Activated B cell treated with CpG ODN at 0.5 μM for 24 hours (primary cell): ENCODE measurements at regions not wholly inside any gene's neighbourhood (a gene's known extent, or its start where the extent isn't known, plus 50 kb on each side); places are given as distances from the start of the nearest gene placed in this dataset.

ENCODE experiments used
- ATAC-seq: fragments of 200-7000 bp; cut with Tn5 transposase; one replicate; pipeline ENCODE4 v1.10.0; 2021; ENCODE audit warnings: low read depth, mild to moderate bottlenecking, moderate library complexity
- CTCF ChIA-PET: fragments of 350-600 bp; sonication (Branson Sonifier 250); formaldehyde crosslinking; loops from one replicate; lab custom pipeline; 2021; ENCODE audit warnings: antibody characterized with exemption; lab: Charles Lee
- POLR2A ChIA-PET: fragments of 350-600 bp; sonication (Branson Sonifier 250); formaldehyde crosslinking; loops from one replicate; lab custom pipeline; 2021; ENCODE audit warnings: antibody characterized with exemption; lab: Charles Lee
- DNase-seq: peaks from one replicate; pipeline ENCODE4 v3.0.0; 2022
- H3K27ac Mint-ChIP-seq: one replicate; pipeline ENCODE4 v1.8.0; 2020; ENCODE audit warnings: mixed read lengths
- H3K27me3 Mint-ChIP-seq: one replicate; pipeline ENCODE4 v1.8.0; 2021; ENCODE audit warnings: mixed read lengths
- H3K36me3 Mint-ChIP-seq: one replicate; pipeline ENCODE4 v1.8.0; 2021; ENCODE audit warnings: low read depth, mixed read lengths
- H3K4me1 Mint-ChIP-seq: one replicate; pipeline ENCODE4 v1.8.0; 2021; ENCODE audit warnings: mixed read lengths
- H3K4me3 Mint-ChIP-seq: one replicate; pipeline ENCODE4 v1.8.0; 2020; ENCODE audit warnings: mild to moderate bottlenecking, mixed read lengths
- H3K9me3 Mint-ChIP-seq: one replicate; pipeline ENCODE4 v1.8.0; 2020; ENCODE audit warnings: mixed read lengths
- intact Hi-C: fragments of 100-400 bp; cut with micrococcal nuclease; formaldehyde crosslinking; loops from one replicate; pipeline ENCODE4 v1.15.1; 2024
- TF ChIP-seq, protein P1 (sequence below): fragments of 200-600 bp; IDR thresholded peaks from one replicate; pipeline ENCODE4 v1.8.0; 2022; ENCODE audit warnings: antibody characterized with exemption, mild to moderate bottlenecking

DNA sequence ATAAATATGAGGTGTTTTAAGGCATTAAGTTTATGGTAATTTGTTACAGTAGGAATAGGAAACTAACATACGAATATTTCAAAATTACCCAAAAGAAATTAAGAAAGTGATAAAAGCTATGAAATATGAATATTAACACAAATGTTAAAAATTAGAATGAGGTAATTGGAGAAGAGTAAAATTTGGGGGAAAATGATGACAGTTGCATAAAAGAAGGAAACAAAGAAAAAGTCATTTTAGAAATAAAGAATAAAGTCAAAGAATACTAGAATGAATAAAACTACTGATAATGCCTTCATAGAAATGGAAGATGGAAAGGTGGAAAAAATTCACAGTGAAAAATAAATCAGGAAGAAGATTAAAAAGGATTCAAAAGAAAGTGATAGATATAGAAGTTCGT is 522.9 kb upstream of the NR3C2 start:
- TF ChIP-seq, protein P1, sequence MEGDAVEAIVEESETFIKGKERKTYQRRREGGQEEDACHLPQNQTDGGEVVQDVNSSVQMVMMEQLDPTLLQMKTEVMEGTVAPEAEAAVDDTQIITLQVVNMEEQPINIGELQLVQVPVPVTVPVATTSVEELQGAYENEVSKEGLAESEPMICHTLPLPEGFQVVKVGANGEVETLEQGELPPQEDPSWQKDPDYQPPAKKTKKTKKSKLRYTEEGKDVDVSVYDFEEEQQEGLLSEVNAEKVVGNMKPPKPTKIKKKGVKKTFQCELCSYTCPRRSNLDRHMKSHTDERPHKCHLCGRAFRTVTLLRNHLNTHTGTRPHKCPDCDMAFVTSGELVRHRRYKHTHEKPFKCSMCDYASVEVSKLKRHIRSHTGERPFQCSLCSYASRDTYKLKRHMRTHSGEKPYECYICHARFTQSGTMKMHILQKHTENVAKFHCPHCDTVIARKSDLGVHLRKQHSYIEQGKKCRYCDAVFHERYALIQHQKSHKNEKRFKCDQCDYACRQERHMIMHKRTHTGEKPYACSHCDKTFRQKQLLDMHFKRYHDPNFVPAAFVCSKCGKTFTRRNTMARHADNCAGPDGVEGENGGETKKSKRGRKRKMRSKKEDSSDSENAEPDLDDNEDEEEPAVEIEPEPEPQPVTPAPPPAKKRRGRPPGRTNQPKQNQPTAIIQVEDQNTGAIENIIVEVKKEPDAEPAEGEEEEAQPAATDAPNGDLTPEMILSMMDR, result no peak
- ATAC-seq (no peak), DNase-seq (no peak)
- ChIA-PET CTCF (no interaction called here), POLR2A (no interaction called here)
- Mint-ChIP-seq H3K36me3 (no peaks in the 10 kb centered on the region), H3K9me3 (peaks cover 3% of the 10 kb centered on the region), H3K27ac (no peak overlapping the region), H3K4me3 (no peak overlapping the region), H3K27me3 (no peaks in the 10 kb centered on the region), H3K4me1 (peaks cover 8% of the 10 kb centered on the region)
- intact Hi-C loops, result no loop called here

DNA sequence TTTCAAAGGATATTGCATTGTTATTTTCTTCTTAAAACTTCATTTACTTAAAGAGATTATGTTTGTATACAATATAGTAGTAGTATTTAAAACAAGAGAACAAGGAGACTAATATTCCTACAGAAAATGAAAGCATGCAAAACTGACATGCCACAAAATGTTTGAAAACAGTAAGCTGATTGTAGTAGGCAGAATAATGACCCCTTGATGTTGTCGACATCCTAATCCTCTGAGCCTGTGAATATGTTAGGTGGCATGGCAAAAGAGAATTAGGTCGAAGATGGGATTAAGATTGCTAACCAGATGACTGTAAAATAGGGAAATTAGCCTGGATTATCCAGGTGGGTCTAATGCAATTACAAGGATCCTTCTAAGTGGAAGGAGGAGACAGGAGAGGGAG is 522.2 kb upstream of the NR3C2 start:
- intact Hi-C loops, result no loop called here
- DNase-seq (no peak), ATAC-seq (no peak)
- Mint-ChIP-seq H3K4me1 (peaks cover 8% of the 10 kb centered on the region), H3K27ac (no peak overlapping the region), H3K9me3 (peaks cover 3% of the 10 kb centered on the region), H3K4me3 (no peak overlapping the region), H3K27me3 (no peaks in the 10 kb centered on the region), H3K36me3 (no peaks in the 10 kb centered on the region)
- ChIA-PET POLR2A (no interaction called here), CTCF (no interaction called here)
- TF ChIP-seq, protein P1, result no peak

DNA sequence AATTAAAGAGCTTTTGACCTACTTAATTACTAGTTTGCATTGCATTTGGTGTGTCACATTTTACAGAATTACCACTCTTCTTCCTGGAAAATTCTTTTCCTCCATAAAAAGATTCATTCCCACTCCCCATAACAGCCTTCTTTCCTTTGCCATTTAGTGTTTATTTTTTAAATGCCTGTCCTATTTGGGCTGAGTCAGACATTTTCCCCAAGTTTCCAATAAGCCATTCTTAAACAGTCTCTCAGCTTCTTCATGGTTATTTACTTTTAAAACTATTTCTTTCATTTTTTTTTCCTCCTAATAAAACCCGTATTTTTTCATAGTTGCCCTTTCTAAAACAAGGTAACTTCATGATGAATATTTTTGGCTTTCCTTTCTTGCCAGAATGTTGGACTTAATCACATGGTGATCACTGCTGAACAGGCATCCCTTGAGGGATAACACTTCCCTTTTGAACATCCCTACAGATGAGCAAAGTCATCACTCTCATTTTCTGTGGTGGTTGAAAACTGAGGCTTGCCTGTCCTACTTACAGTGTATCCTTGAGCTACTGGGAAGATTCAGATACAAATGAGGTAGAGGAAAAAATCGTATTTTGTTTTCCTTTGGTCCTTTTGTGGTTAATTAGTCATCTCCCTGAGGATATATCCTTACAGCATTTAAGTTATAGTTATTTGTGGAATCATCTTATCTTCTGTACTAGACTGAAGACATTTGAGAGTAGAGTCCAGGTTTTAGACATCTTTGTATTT is 520.5 kb upstream of the NR3C2 start:
- intact Hi-C loops, result no loop called here
- no peak for ATAC-seq
- Mint-ChIP-seq H3K4me3 (no peak overlapping the region), H3K4me1 (peaks cover 2% of the 10 kb centered on the region), H3K9me3 (peaks cover 3% of the 10 kb centered on the region), H3K27ac (no peak overlapping the region), H3K36me3 (no peaks in the 10 kb centered on the region), H3K27me3 (no peaks in the 10 kb centered on the region)
- no peak for DNase-seq
- ChIA-PET POLR2A (no interaction called here), CTCF (no interaction called here)
- TF ChIP-seq, protein P1, result no peak

DNA sequence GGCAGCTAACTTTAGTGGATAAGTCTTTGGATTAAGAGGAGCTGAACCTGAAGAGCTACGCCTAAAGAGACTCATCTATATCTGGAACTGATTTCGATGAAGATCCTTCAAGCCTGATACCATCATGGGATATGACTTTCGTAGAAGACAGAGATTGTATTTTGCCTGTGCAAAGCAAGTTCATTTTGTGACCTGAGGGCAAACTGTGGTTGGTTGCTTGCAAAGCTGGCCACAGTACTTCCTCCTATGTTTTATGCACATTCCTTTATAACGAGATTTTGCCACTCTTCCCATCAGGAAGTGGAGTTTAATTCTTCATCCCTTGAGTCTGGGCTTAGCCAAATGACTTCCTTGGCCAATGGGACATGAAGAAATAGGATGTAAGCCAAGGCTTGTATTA is 519.3 kb upstream of the NR3C2 start:
- ChIA-PET CTCF (no interaction called here), POLR2A (no interaction called here)
- TF ChIP-seq, protein P1, result no peak
- H3K9me3 Mint-ChIP-seq, result peaks cover 3% of the 10 kb centered on the region
- intact Hi-C loops, result no loop called here
- H3K36me3 Mint-ChIP-seq, result no peaks in the 10 kb centered on the region
- H3K27ac Mint-ChIP-seq, result no peak overlapping the region
- no peak overlapping the region for H3K4me3 Mint-ChIP-seq
- no peaks in the 10 kb centered on the region for H3K4me1 Mint-ChIP-seq
- H3K27me3 Mint-ChIP-seq, result no peaks in the 10 kb centered on the region
- no peak for DNase-seq
- ATAC-seq, result no peak

DNA sequence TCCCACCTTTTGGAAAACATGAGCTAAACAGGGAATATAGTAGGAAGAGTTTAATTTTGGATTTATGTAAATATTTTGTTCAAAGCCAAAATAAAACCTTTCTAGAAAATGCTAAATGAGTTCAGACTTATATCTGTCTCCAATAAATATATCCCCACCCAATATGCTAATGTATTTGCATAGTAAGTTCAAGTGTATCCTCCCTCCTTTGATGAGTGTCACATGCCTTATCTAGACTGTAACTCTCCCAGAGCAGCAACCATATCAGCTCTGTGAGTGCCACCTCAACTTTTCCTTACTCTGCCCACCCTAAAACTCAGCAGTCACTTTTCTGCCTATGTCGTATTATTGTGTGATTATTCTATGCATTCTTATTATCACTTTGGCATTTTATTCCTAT is 516.1 kb upstream of the NR3C2 start:
- intact Hi-C loops, result no loop called here
- no peaks in the 10 kb centered on the region for H3K36me3 Mint-ChIP-seq
- no peak overlapping the region for H3K4me3 Mint-ChIP-seq
- ChIA-PET POLR2A (no interaction called here), CTCF (no interaction called here)
- no peak for DNase-seq
- no peak overlapping the region for H3K27ac Mint-ChIP-seq
- ATAC-seq, result no peak
- TF ChIP-seq, protein P1, result no peak
- H3K27me3 Mint-ChIP-seq, result no peaks in the 10 kb centered on the region
- peaks cover 3% of the 10 kb centered on the region for H3K9me3 Mint-ChIP-seq
- H3K4me1 Mint-ChIP-seq, result no peaks in the 10 kb centered on the region
